HepG2 (cell line): ENCODE measurements at regions not wholly inside any gene's neighbourhood (a gene's known extent, or its start where the extent isn't known, plus 50 kb on each side); places are given as distances from the start of the nearest gene placed in this dataset.
"Not testable (repeated sequence)": the region's sequence is repeated elsewhere in the genome, so short reads cannot be mapped to it uniquely, and the experiment has no call there.

Experiments
- ATAC-seq: fragments of 200-7000 bp; cut with Tn5 transposase; 3 replicates; pipeline ENCODE4 v1.9.1; 2020; ENCODE audit warnings: mild to moderate bottlenecking, moderate library complexity
- BruUV-seq: library from RNA; stranded (reverse); fragments of 400-500 nt; replicated peaks from 2 replicates; lab custom pipeline; 2021; lab: Mats Ljungman, UMichigan
- CTCF ChIA-PET: fragments of 300-600 bp; formaldehyde crosslinking; extraction: SDS; loops from one replicate; lab custom pipeline; 2021; ENCODE audit warnings: low total read pairs, inconsistent platforms, low intra/inter-chr PET ratio; lab: Yijun Ruan, JAX
- POLR2A ChIA-PET: fragments of 350-600 bp; sonication (Branson Sonifier 250); formaldehyde crosslinking; loops from one replicate; lab custom pipeline; 2020; ENCODE audit warnings: antibody characterized with exemption, inconsistent platforms; lab: Yijun Ruan, JAX
- DNase-seq: peaks from one replicate; pipeline ENCODE4 v3.0.0-alpha.2; 2015; ENCODE audit warnings: low spot score
- FAIRE-seq: peaks from 3 replicates; lab custom pipeline; 2011; peaks lifted over from hg19 to GRCh38; lab: Jason Lieb, UNC
- H2AFZ ChIP-seq: one replicate; pipeline ENCODE4 v1.6.1; 2011; ENCODE audit warnings: low read length, inconsistent platforms
- H3K27ac ChIP-seq: fragments of 300-600 bp; 3 replicates; pipeline ENCODE4 v1.8.0; 2011; ENCODE audit warnings: mixed run types, mild to moderate bottlenecking, mixed read lengths, low read length, inconsistent platforms; ENCODE audit not compliant: insufficient read depth; ENCODE audit errors: extremely low read length
- H3K27me3 ChIP-seq, 2 experiments: fragments of 200-600 bp in 1 of 2; 2 replicates in 1 of 2; 3 replicates in 1 of 2; pipeline versions ENCODE4 v1.6.0 to v1.8.0; 2011; ENCODE audit warnings: low read length in 2 of 2, mild to moderate bottlenecking in 2 of 2, moderate library complexity in 2 of 2, inconsistent platforms in 1 of 2; ENCODE audit not compliant: insufficient read depth in 2 of 2, control insufficient read depth in 1 of 2
- H3K36me3 ChIP-seq, 2 experiments: fragments of 200-600 bp in 1 of 2; replicated peaks in 1 of 2; 2 replicates in 1 of 2; 3 replicates in 1 of 2; pipeline versions ENCODE4 v1.5.1 to v1.8.0; 2011; ENCODE audit warnings: low read length in 2 of 2, inconsistent platforms in 1 of 2; ENCODE audit not compliant: insufficient read depth in 2 of 2, control insufficient read depth in 1 of 2
- H3K4me1 ChIP-seq: 2 replicates; pipeline ENCODE4 v1.5.1; 2012; ENCODE audit warnings: low read length, inconsistent platforms; ENCODE audit not compliant: insufficient read depth
- H3K4me2 ChIP-seq: 2 replicates; pipeline ENCODE4 v1.6.0; 2011; ENCODE audit warnings: low read depth, low read length, inconsistent platforms
- H3K4me3 ChIP-seq, 3 experiments: fragments of 200-600 bp in 1 of 3; sonication (generic), shearing (Covaris generic) in 1 of 3; replicated peaks in 1 of 3; 2 replicates each; pipeline ENCODE4 v1.5.1; 2011 to 2016; ENCODE audit warnings: low read length in 3 of 3, inconsistent platforms in 2 of 3, low read depth in 2 of 3, mild to moderate bottlenecking in 2 of 3, control low read depth in 1 of 3, mixed read lengths in 1 of 3; ENCODE audit not compliant: insufficient read depth in 1 of 3
- H3K79me2 ChIP-seq: one replicate; pipeline ENCODE4 v1.6.1; 2011; ENCODE audit warnings: low read length, inconsistent platforms; ENCODE audit not compliant: insufficient read depth
- H3K9ac ChIP-seq: 2 replicates; pipeline ENCODE4 v1.6.0; 2011; ENCODE audit warnings: mild to moderate bottlenecking, low read depth, low read length, inconsistent platforms; ENCODE audit not compliant: insufficient read depth
- H3K9me3 ChIP-seq: 2 replicates; pipeline ENCODE4 v1.5.1; 2012; ENCODE audit warnings: mild to moderate bottlenecking, low read length
- H4K20me1 ChIP-seq: 2 replicates; pipeline ENCODE4 v1.6.0; 2011; ENCODE audit warnings: inconsistent platforms, mild to moderate bottlenecking, low read length, moderate library complexity; ENCODE audit not compliant: insufficient read depth
- ETV5 ChIP-seq: IDR thresholded peaks from 2 replicates; pipeline ENCODE4 v1.6.1; 2018; ENCODE audit warnings: missing biosample characterization, missing genetic modification reagents, inconsistent platforms, borderline replicate concordance
- NFE2 ChIP-seq: sonication (generic); formaldehyde crosslinking; IDR thresholded peaks from 2 replicates; pipeline ENCODE4 v1.4.0; 2020; ENCODE audit warnings: missing genetic modification reagents
- SAP130 ChIP-seq: IDR thresholded peaks from 2 replicates; pipeline ENCODE4 v1.6.1; 2016; ENCODE audit warnings: low read depth
- SMAD1 ChIP-seq: sonication (generic); formaldehyde crosslinking; IDR thresholded peaks from 2 replicates; pipeline ENCODE4 v1.4.0; 2020; ENCODE audit warnings: missing genetic modification reagents, low read depth, mild to moderate bottlenecking, borderline replicate concordance
- YEATS2 ChIP-seq: sonication (generic); formaldehyde crosslinking; IDR thresholded peaks from 2 replicates; pipeline ENCODE4 v1.4.0; 2020; ENCODE audit warnings: missing genetic modification reagents, borderline replicate concordance
- ZNF136 ChIP-seq: sonication (generic); formaldehyde crosslinking; IDR thresholded peaks from 2 replicates; pipeline ENCODE4 v1.8.1; 2022; ENCODE audit warnings: low read depth, mild to moderate bottlenecking, moderate library complexity, missing genetic modification reagents
- ZNF24 ChIP-seq: fragments of 450-650 bp; IDR thresholded peaks from 2 replicates; pipeline ENCODE4 v1.6.1; 2017; ENCODE audit warnings: antibody characterized with exemption, mild to moderate bottlenecking
- ZNF850 ChIP-seq: sonication (generic); formaldehyde crosslinking; conservative IDR thresholded peaks from 2 replicates; pipeline ENCODE4 v1.9.0; 2021; ENCODE audit warnings: mild to moderate bottlenecking, missing genetic modification reagents
- WGBS: methylation state at CpG from one replicate; pipeline ENCODE4 v1.1.6; 2017; ENCODE audit warnings: low lambda C conversion rate; 5-methylcytosine and 5-hydroxymethylcytosine counted together
- in situ Hi-C: cut with HindIII; loops from 2 replicates; pipeline ENCODE4 v1.10.0; 2017; ENCODE audit warnings: low pct_unique_long_range_greater_than_20kb; ENCODE audit not compliant: extremely low pct_ligation_motif_present
- intact Hi-C: fragments of 100-400 bp; cut with micrococcal nuclease; formaldehyde crosslinking; loops from one replicate; pipeline ENCODE4 v1.10.0; 2022; ENCODE audit not compliant: unreplicated experiment

DNA sequence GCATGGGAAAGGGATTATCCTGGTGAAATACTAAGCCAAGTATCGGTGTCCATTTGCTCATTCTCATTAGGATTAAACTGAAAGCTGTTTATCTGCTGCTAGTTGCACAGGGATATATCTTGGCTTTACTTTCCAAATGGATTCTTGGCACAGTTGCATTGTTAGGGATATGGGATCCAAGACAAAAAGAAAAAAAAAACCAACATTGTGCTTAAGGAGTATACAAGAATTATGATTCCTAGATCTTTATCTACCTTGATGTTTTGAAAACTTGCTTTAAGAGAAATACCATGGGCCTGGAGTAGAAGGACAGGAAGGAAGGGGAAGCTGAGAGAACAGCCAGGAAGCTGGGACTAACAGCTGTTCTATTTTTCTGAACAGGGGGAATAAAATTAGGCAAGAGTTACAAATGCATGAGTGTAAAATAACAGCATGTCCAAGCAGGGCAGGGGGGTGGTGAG is 107.6 kb downstream of the ATXN3L start:
- H3K4me2 ChIP-seq: no peak overlapping the region
- ChIA-PET POLR2A (no interaction called here), CTCF (no interaction called here)
- H3K9ac ChIP-seq: no peak overlapping the region
- 100% methylated on average over 1 of the region's 1 CpG for WGBS
- H3K4me1 ChIP-seq: no peaks in the 10 kb centered on the region
- H2AFZ ChIP-seq: no peak overlapping the region
- no peak for ATAC-seq
- in situ Hi-C loops (no loop called here), intact Hi-C loops (no loop called here)
- DNase-seq: no peak
- H3K36me3 ChIP-seq: no peaks in the 10 kb centered on the region
- no TSS peak for BruUV-seq
- no peaks in the 10 kb centered on the region for H3K79me2 ChIP-seq
- no peaks in the 10 kb centered on the region for H3K27me3 ChIP-seq
- no peak overlapping the region for H3K4me3 ChIP-seq
- H3K9me3 ChIP-seq: no peaks in the 10 kb centered on the region
- H3K27ac ChIP-seq: no peak overlapping the region
- no peaks in the 10 kb centered on the region for H4K20me1 ChIP-seq
- no peak for FAIRE-seq
- TF ChIP-seq ETV5 (CRISPR knock-in tag) (no peak), ZNF136 (CRISPR knock-in tag) (no peak), SMAD1 (CRISPR knock-in tag) (no peak), ZNF850 (no peak), NFE2 (CRISPR knock-in tag) (no peak), YEATS2 (no peak), ZNF24 (no peak), SAP130 (no peak)

DNA sequence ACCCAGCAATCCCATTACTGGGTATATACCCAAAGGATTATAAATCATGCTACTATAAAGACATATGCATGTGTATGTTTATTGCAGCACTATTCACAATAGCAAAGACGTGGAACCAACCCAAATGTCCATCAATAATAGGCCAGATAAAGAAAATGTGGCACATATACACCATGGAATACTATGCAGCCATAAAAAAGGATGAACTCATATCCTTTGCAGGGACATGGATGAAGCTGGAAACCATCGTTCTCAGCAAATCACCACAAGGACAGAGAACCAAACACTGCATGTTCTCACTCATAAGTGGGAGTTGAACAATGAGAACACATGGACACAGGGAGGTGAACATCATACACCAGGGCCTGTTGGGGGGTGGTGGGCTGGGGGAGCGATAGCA is 109.7 kb downstream of the ATXN3L start:
- H3K36me3 ChIP-seq, POLR2A ChIA-PET, H3K27ac ChIP-seq, H3K9ac ChIP-seq, BruUV-seq, H3K9me3 ChIP-seq, FAIRE-seq, ATAC-seq, H3K4me3 ChIP-seq, CTCF ChIA-PET, H4K20me1 ChIP-seq, DNase-seq, H3K4me1 ChIP-seq, H2AFZ ChIP-seq, H3K4me2 ChIP-seq, intact Hi-C loops, H3K79me2 ChIP-seq, H3K27me3 ChIP-seq, in situ Hi-C loops: not testable (repeated sequence)
- 30% methylated on average over 3 of the region's 3 CpGs for WGBS

DNA sequence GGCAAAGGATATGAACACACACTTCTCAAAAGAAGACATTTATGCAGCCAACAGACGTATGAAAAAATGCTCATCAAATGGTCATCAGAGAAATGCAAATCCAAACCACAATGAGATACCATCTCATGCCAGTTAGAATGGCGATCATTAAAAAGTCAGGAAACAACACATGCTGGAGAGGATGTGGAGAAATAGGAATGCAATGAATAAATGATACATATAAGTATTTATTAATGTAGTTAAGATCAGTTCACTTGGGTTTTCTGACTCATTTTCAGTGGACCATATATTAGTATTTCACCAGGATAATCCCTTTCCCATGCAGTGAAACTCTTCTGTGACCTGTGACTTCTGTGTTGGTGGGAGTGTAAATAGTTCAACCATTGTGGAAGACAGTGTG is 110.1 kb downstream of the ATXN3L start:
- H3K4me3 ChIP-seq, BruUV-seq, H3K9me3 ChIP-seq, POLR2A ChIA-PET, H3K36me3 ChIP-seq, H3K9ac ChIP-seq, H3K27ac ChIP-seq, H2AFZ ChIP-seq, FAIRE-seq, H3K27me3 ChIP-seq, H3K79me2 ChIP-seq, H4K20me1 ChIP-seq, intact Hi-C loops, in situ Hi-C loops, H3K4me2 ChIP-seq, H3K4me1 ChIP-seq, CTCF ChIA-PET, ATAC-seq, DNase-seq: not testable (repeated sequence)
- 75% methylated on average over 2 of the region's 2 CpGs for WGBS
